Skeletal muscle cell (primary cell): ENCODE measurements at regions not wholly inside any gene's neighbourhood (a gene's known extent, or its start where the extent isn't known, plus 50 kb on each side); places are given as distances from the start of the nearest gene placed in this dataset.
"Not testable (repeated sequence)": the region's sequence is repeated elsewhere in the genome, so short reads cannot be mapped to it uniquely, and the experiment has no call there.

Experiments
- DNase-seq: peaks from one replicate; pipeline ENCODE4 v3.0.0-alpha.2; 2010; ENCODE audit warnings: low read depth
- H3K4me3 ChIP-seq: 2 replicates; pipeline ENCODE4 v1.5.1; 2011; ENCODE audit warnings: low read depth, mild to moderate bottlenecking, control low read depth, low read length, moderate library complexity

GRCh38 chr15:93980261-93980911, 251.0 kb upstream of the MCTP2 start:
- DNase-seq = no peak
- no peak overlapping the region for H3K4me3 ChIP-seq

GRCh38 chr15:93974804-93975481, 256.4 kb upstream of the MCTP2 start:
- peak; percentile 13 for DNase-seq
- no peak overlapping the region for H3K4me3 ChIP-seq

DNA sequence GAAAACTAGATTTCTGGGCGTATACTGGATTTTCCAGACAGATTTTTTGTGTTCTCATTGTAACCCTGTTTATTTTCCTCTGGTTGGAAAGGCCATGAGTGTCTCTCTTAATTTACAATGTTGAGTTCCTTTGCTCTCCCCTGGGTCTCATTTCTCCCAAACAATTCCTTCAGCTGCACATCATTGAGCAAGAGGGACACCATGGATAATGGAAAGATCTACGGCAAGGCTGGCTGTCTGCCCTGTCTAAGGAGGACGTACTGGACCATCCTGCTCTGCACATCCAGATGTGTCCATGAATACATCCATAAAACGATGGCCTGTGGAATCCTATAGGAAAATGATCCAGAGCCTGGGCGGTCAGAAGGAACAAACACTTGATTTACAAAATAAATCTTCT, 258.1 kb upstream of the MCTP2 start:
- H3K4me3 ChIP-seq = no peak overlapping the region
- DNase-seq = no peak

DNA sequence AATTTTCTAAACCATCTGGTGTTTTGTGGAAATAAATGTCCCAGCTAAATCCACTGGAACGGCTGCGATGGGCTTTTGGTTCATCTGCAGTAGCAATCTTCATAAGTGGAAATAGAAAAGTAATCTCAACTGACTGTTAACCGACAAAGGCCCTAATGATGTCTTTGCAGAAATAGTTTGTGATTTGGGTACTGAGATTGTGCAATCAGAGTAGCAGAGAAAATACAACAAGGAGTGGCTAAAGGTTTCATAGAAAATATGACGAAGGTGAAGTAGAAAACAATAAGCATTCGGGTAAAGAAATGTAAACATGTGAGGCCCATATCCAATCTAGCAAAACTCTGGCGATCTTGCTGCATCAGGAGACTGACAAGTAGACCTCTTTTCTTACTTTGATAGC, 262.6 kb upstream of the MCTP2 start:
- no peak for DNase-seq
- no peak overlapping the region for H3K4me3 ChIP-seq

DNA sequence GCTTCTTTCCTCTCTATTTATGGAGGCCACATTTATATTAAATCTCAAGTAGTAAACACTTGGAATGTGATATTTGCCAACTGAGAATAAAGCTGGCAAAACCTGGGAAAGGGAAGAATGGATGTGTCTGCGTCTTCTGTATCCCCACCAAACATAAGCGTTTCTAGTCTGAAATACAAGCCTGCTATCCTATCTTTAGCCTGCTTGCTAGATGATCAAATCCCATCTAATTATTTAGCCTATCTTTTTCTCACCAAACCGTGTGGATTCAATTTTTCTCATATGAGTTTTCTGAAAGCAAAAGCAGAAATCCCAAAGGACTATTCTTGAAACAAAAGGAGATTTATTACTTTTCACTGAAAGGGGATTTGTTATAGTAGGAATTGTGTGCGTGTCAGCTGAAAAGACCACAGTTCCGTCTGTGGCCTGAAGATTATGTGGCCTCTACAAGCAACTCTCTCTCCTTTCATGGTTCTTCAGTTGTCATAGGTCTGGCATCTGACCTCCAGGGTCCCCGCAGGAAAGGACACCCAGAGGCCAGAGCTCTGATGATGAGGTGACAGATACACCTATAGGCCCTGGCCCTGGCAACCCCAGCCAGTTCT, 266.0 kb upstream of the MCTP2 start:
- no peak overlapping the region for H3K4me3 ChIP-seq
- no peak for DNase-seq

DNA sequence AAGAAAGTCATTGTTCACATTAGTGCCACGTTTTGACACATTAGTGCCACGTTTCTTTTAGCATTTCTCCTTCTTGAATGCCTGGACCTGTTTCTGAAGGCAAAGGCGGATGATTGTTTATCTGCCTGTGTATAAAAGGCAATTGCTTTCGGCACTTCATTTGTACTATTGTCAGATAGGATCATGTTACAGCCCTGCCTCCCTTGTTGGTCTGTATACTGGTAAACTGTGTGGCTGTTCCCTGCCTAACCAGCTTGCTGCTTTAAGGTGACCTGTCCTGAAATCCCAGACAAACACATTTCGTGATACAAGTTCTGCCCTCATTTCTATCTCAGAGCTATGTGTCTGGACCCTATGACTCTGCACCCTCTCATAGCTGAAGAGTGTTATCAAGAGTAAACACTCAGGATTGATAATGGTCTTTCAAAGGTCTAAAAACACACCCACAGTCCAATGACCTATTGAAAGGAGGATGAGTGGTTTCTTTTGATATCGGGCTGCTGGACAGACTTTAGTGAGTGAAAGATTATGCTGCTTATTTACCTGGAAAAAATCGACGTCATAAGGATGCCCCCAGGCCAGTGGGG, 276.3 kb upstream of the MCTP2 start:
- no peak for DNase-seq
- H3K4me3 ChIP-seq = no peak overlapping the region

DNA sequence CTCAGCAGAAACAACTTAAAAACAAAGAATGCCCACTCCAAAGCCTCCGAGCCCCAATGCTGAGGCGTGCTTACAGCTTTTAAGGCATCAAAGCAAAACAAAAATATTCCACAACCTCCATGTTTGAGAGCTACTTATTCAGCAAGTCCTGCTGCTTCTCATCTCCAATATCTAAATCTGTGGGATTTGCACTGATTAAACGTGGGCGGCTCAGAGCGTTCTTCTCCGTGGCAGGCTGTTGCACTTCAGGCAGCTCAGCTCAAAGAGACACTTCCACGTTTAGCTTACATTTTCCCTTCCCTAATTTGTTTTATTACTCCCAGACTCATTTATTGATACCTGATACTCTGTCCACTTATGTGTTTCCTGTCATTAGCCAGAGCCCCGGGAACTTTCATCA, 282.6 kb upstream of the MCTP2 start:
- DNase-seq = no peak
- H3K4me3 ChIP-seq = no peak overlapping the region

DNA sequence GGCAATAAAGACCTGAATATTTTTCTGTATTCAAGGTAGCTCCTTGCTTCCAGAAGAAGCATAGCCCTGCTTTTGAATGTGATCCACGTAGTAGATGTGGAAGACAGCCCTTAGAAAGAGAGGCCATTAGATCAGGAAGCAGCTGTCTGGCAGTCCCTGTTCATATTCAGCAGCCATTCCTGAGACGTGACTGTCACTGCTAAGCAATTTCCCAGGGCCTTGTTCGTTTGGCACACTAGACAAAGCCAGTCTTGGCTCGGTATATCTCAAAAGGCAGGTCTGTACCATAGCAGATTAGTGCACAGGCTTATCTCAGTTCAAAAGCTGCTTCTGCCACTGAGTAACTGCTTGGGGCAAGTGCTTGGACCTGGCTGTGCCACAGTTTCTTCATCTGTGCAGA, 287.8 kb upstream of the MCTP2 start:
- no peak overlapping the region for H3K4me3 ChIP-seq
- no peak for DNase-seq

DNA sequence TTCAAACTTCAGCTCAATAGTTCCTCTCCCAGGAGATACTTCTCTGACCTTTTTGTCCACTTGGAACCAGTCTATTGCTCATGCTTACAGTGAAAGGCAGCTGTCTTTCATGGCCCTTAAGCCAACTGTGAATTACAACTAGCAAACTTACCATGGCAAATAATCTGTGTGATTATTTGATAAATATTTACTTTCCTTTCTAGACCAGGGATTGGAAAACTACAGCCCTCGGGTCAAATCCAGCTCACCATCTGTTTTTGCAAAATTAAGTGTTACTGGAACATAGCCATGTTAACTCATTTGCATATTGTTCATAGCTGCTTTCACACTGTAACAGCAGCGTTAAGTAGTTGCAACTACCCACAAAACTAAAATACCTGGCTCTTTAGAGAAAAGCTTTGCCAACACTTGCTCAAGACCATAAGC, 289.1 kb upstream of the MCTP2 start:
- DNase-seq = no peak
- no peak overlapping the region for H3K4me3 ChIP-seq

- H3K4me3 ChIP-seq = no peak overlapping the region
- DNase-seq = no peak
These were observed 289.7 kb upstream of the MCTP2 start for GRCh38 chr15:93941697-93942096.

- no peak for DNase-seq
- H3K4me3 ChIP-seq = no peak overlapping the region
These were observed 291.1 kb upstream of the MCTP2 start for GRCh38 chr15:93940226-93940625.

- DNase-seq = no peak
- no peak overlapping the region for H3K4me3 ChIP-seq
These were observed 299.1 kb upstream of the MCTP2 start for GRCh38 chr15:93932164-93932776.

DNA sequence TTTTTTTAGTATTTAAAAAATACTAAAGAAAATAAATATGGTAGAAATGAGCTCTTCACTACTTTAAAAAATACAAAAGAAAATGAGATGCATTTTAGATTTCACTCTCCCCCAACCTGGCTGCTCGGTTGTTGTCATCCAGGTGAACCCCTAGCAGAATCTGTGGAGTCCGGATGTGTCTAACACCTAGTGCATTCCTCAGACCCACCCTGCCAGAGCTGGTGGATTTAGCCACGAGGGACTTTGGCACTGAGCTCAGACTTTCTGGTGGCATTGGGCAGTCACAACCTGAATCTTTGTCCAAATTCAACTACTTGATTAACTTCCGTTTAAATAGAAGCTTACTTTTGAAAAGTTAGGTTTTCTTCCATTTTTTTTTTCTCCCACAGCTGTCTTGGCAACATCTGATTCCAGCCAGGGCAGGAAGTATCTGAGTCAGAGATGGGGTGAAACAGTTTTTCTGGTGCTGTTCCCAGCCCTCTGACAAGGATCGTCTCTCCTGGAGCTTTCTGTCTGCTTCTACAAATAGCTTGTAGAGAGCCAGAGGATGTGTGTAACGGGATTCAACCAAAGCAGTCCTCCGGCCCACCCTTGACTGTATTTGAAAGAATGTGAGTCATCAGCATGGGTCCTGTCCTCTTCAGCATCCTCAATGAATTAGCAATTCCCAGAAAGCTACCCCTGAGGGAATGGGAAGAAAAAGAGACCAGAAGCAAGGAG, 301.8 kb upstream of the MCTP2 start:
- peak; percentile 88 for DNase-seq
- no peak overlapping the region for H3K4me3 ChIP-seq

DNA sequence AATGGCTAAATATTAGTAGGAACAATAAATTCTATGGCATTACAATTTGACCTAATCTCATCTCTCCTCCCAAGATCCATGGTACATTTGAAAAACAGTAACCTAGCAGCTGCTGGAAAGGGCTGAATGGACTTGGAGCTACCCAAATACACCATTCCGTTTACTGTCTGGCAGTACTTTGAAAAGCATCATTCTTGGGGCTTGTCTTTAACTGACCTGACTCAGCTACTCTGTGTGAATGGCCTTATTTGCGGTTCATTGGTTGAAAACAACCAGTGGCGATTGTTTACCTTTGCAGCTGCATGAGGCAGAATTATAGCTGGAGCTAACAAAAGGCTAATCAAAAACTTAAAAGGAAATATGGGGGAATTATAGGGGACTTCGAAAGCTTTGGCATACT, 311.2 kb upstream of the MCTP2 start:
- no peak for DNase-seq
- no peak overlapping the region for H3K4me3 ChIP-seq

DNA sequence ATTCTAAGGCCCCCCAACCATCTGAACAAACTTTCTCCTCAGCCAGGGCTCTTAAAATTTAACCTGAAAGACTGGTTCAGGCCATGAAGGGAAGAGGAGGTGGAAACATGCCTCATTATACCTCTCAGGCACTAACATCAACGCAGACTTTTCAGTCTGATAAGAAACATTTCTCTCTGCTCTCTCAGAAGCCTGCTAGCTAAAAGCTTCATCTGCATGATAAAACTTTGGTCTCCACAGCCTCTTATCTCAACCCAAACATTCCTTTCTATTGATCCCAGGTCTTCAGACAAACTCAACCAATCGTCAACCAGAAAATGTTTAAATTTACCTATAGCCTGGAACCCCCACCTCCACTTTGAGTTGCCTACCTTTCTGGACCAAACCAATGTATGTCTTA, 312.6 kb upstream of the MCTP2 start:
- H3K4me3 ChIP-seq, DNase-seq: not testable (repeated sequence)

- H3K4me3 ChIP-seq = no peak overlapping the region
- DNase-seq = no peak
These were observed 314.2 kb upstream of the MCTP2 start for GRCh38 chr15:93917181-93917580.

DNA sequence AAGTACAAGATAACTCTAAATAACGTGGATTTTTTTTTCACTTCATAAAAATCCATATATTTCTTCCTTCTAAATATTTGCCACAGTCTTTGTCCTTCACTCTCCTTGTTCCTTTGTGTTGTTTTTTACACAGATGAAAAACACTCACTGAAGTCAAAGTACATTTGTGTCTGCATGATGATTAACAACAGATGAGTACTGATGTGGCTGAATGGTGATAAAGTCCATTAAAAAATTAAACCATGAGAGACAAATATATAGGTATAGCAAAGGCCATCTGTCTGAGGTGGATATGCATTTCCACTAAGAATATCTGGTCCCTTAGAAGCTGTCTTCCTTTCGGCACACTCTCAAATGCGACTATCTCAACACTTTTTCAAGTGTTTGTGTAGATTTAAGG, 317.5 kb upstream of the MCTP2 start:
- no peak overlapping the region for H3K4me3 ChIP-seq
- DNase-seq = no peak

DNA sequence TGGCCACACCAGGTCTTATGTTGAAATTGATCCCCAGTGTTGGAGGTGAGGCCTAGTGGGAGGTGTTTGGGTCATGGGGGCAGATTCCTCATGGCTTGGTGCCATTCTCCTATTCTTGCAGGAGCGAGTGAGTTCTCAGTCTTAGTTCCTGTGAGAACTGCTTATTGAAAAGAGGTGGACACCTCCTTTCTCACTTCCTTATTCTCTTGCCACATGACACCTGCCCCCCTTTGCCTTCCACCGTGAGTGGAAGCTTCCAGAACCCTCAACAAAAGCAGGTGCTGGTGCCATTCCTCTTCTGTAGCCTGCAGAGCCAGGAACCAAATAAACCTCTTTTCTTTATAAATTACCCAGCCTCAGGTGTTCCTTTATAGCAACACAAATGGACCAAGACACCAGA, 318.1 kb upstream of the MCTP2 start:
- H3K4me3 ChIP-seq = no peak overlapping the region
- DNase-seq = no peak

- H3K4me3 ChIP-seq = no peak overlapping the region
- DNase-seq = no peak
These were observed 330.6 kb upstream of the MCTP2 start for GRCh38 chr15:93900476-93901400.
